ENCODE measurements at regions not wholly inside any gene's neighbourhood (a gene's known extent, or its start where the extent isn't known, plus 50 kb on each side); places are given as distances from the start of the nearest gene placed in this dataset.
A peak's percentile ranks its signal among the peaks of the same experiment; 100 is the strongest.

DNA sequence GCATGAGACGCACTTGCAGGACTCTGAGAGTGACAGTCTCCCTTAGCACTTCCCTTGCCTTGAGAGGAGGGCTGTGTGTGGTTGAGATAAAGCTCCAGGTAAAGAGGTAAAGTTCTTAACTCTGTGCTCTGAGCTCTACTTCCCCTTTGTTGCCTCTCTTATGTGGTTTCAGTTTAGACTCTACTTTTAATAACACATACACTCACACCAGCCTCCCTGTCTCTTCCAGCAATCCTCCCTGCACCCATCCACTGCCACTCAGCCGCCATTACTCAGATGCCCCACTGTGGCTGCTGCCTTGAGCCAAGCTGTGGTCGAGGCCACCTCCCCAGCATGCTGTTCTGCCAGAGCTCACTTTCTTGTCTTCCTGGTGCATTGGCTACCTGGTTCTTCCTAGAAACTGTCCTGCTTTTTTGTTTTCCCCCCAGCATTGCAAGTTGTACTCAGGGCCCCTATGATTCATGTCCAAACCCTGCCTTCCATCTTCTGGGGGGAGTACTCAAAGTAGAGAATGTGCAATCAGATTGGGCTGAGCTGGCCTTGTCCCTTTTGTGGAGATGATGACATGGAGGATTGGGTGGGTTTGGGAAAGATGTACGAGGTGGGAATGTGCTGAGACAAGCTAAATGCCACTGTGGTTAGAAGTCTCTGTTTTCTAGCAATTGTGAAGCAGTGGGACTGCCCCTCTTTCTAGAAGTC lies 115.5 kb upstream of the PARP11 start:
- H3K27ac Mint-ChIP-seq, result peak overlapping the region; percentile 87

DNA sequence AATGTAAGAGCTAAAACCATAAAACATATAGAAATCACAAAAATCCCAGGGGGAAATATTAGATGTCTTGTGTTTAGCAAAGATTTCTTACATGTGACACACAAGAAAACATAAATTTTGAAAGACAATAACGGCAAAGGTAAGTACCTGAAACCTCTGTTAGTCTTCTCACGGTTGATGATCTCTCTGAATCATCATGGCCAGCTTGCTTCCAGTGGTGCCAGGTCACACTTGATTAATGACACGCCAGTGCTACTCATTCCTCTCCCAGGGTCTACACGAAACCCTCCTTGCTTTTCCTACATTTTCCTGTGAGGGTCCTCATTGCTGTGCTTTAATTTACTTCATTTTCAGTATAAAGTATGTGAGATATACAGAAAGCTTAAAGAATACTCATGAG lies 114.4 kb upstream of the PARP11 start:
- H3K4me1 Mint-ChIP-seq, result peaks cover 19% of the 10 kb centered on the region
- no peak overlapping the region for H3K27ac Mint-ChIP-seq
- H3K36me3 Mint-ChIP-seq, result peaks cover 4% of the 10 kb centered on the region
- no peaks in the 10 kb centered on the region for H3K27me3 Mint-ChIP-seq
- ATAC-seq (ENCODE audit: low read depth), result no peak
- no peak for DNase-seq
- POLR2A ChIA-PET, result interaction anchor here (1.2 to 2.6 kb wide), 4 partner anchors 9 to 286 kb away, joined by 3 to 13 read pairs (median 8); partner anchors contain the start of gene CCND2
- H3K4me3 Mint-ChIP-seq, result no peak overlapping the region
- peaks cover 3% of the 10 kb centered on the region for H3K9me3 Mint-ChIP-seq

More for the DNA sequence above, 115.5 kb upstream of the PARP11 start:
- H3K4me1 Mint-ChIP-seq, result peaks cover 19% of the 10 kb centered on the region
- H3K4me3 Mint-ChIP-seq, result peak overlapping the region; percentile 57
- ATAC-seq (ENCODE audit: low read depth), result peak; percentile 90
- no peaks in the 10 kb centered on the region for H3K27me3 Mint-ChIP-seq
- peaks cover 3% of the 10 kb centered on the region for H3K9me3 Mint-ChIP-seq
- H3K36me3 Mint-ChIP-seq, result peaks cover 4% of the 10 kb centered on the region
- POLR2A ChIA-PET, result interaction anchor here (0.5 to 2.6 kb wide), 17 partner anchors 10 to 295 kb away, joined by 3 to 14 read pairs (median 5); partner anchors contain the start of gene CCND2
- peak; percentile 57 for DNase-seq

DNA sequence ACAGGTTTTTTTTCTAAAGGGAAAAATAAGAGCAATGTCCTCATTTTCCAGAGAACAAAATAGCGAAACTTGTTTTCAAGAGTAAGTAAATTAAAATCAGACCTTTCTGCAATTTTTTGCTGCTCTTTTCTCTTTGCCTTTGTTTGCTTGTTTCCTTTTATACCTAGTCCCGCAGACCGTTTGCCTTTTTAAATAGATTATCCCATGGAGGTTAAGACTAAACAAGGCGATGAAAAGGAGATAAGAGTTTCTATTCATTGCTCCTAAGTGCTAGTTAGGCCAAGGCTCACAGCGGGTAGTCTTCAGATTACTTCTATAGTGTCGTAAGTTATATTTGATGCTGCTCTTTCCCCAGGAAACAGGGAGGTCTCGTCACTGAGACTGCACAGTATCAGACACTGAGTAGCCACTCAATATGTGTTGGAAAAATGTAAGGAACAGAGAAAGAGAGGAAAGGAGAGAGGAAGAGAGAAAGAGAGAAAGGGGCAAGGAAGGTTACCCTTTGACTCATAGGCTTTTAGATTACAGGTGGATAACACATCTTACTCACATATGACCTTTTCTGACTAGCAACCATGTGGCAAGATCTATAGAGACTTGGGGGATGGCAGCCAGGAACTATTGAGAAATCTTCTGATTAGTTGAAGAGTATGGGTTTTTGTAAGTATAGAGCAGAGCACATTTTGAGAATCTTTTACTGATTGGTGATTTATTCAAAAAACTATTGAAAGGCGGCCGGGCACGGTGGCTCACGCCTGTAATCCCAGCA lies 107.5 kb upstream of the PARP11 start:
- Mint-ChIP-seq H3K27ac (no peak overlapping the region), H3K4me1 (peaks cover 22% of the 10 kb centered on the region), H3K27me3 (no peaks in the 10 kb centered on the region), H3K36me3 (peaks cover 8% of the 10 kb centered on the region), H3K4me3 (no peak overlapping the region), H3K9me3 (peaks cover 9% of the 10 kb centered on the region)
- DNase-seq (no peak), ATAC-seq (ENCODE audit: low read depth) (no peak)
- POLR2A ChIA-PET, result no interaction called here

DNA sequence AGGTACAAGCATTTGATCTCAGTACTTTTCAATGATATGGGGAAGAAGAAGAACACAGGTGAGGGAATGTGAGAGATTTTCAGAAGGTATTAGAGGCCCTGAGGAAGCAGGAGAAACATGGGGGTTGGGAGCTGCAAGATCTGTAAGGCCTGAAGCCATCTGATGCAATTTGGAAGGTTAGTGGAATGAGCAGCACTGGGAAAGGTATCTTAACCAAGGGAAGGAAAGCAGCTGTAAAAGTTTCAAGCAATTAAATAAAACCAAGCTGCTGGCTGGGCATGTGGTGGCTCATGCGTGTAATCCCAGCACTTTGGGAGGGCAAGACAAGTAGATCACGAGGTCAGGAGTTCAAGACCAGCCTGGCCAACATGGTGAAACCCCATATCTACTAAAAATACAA lies 104.4 kb upstream of the PARP11 start:
- peak overlapping the region; percentile 13 for H3K27ac Mint-ChIP-seq
- peaks cover 49% of the 10 kb centered on the region for H3K4me1 Mint-ChIP-seq
- no peak overlapping the region for H3K4me3 Mint-ChIP-seq
- no peak for DNase-seq
- POLR2A ChIA-PET, result interaction anchor here (2.1 kb wide), 1 partner anchor 11 kb away, joined by 12 read pairs; no protein-coding TSS in a partner anchor
- H3K9me3 Mint-ChIP-seq, result peaks cover 11% of the 10 kb centered on the region
- no peak for ATAC-seq (ENCODE audit: low read depth)
- H3K36me3 Mint-ChIP-seq, result peaks cover 11% of the 10 kb centered on the region
- no peaks in the 10 kb centered on the region for H3K27me3 Mint-ChIP-seq

DNA sequence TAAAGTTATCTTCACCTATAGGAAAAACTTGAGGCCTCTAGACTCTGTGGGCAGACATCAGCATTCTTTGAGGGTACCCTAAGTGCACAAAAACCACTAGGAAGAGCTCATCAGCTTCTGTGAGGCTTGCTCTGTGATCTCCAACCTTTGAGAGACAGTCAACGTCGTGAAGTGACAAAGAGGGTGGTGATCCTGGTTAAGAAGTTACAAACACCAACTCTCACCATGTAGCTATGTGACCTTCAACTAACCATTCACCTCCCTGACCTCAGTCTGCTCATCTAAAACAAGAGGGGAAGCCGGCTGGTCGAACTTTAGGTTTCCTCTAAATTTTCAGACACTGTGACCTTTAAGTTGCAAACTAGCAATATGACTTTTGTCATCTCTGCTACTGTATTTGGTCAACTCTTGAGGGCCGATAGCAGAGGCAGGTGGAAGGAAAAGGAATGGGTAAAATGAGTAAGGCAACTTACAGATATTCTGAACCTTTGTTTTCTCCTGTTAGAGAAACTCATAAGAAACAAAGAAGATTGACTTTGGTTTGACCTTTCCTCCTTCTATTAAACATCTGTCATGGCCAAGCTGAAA lies 103.2 kb upstream of the PARP11 start:
- POLR2A ChIA-PET, result interaction anchor here (0.6 to 2.3 kb wide), 5 partner anchors 12 to 300 kb away, joined by 3 to 13 read pairs (median 5); no protein-coding TSS in a partner anchor
- DNase-seq (no peak), ATAC-seq (ENCODE audit: low read depth) (peak; percentile 53)
- H3K27me3 Mint-ChIP-seq, result no peaks in the 10 kb centered on the region
- peak overlapping the region; percentile 84 for H3K27ac Mint-ChIP-seq
- H3K9me3 Mint-ChIP-seq, result peaks cover 14% of the 10 kb centered on the region
- peak overlapping the region; percentile 30 for H3K4me3 Mint-ChIP-seq
- H3K36me3 Mint-ChIP-seq, result peaks cover 14% of the 10 kb centered on the region
- H3K4me1 Mint-ChIP-seq, result peaks cover 55% of the 10 kb centered on the region

DNA sequence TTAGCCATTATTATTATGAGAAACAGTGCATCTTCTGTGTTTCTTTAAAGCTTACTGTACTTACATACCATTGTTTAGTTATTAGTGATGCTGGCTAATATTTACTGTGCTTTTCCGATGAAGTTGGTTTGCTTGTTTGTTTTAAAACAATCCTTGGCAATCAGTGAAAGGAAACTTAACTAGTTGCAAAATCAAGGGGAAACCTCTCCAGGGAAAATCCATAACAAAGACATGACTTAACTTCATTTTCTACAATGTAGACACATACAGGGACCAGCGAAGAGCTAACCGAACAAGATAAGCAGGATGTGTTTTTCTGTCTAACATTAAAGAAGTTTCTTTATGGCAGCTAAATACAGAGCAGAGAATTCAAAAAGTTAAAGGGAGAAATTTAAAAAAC lies 102.5 kb upstream of the PARP11 start:
- ATAC-seq (ENCODE audit: low read depth), result no peak
- Mint-ChIP-seq H3K27ac (peak overlapping the region; percentile 84), H3K27me3 (no peaks in the 10 kb centered on the region), H3K36me3 (peaks cover 12% of the 10 kb centered on the region), H3K9me3 (peaks cover 10% of the 10 kb centered on the region), H3K4me1 (peaks cover 53% of the 10 kb centered on the region), H3K4me3 (peak overlapping the region; percentile 30)
- POLR2A ChIA-PET, result interaction anchor here (1.2 to 2.3 kb wide), 4 partner anchors 12 to 97 kb away, joined by 3 to 13 read pairs (median 4); no protein-coding TSS in a partner anchor
- DNase-seq, result no peak

DNA sequence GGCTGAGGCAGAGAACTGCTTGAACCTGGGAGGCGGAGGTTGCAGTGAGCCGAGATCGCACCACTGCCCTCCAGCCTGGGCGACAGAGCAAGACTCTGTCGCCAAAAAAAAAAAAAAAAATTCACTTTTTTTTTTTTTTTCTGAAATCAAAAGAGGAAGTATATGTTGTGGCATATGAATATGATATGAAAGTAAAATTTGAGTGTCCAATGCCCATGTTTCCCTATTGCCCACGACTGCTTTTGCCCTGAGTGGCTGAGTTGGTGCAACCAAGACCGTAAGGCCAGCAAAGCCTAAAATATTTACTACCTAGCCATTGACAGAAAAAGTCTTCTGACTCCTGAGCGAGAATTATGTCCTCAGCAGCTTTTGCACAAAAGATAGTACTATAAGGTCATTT lies 101.7 kb upstream of the PARP11 start:
- H3K27ac Mint-ChIP-seq, result peak overlapping the region; percentile 80
- ATAC-seq (ENCODE audit: low read depth), result no peak
- H3K4me3 Mint-ChIP-seq, result peak overlapping the region; percentile 52
- POLR2A ChIA-PET, result interaction anchor here (0.6 to 2.4 kb wide), 6 partner anchors 8 to 191 kb away, joined by 3 to 13 read pairs (median 5); no protein-coding TSS in a partner anchor
- H3K9me3 Mint-ChIP-seq, result peaks cover 8% of the 10 kb centered on the region
- H3K36me3 Mint-ChIP-seq, result peaks cover 12% of the 10 kb centered on the region
- peaks cover 53% of the 10 kb centered on the region for H3K4me1 Mint-ChIP-seq
- no peaks in the 10 kb centered on the region for H3K27me3 Mint-ChIP-seq
- no peak for DNase-seq

DNA sequence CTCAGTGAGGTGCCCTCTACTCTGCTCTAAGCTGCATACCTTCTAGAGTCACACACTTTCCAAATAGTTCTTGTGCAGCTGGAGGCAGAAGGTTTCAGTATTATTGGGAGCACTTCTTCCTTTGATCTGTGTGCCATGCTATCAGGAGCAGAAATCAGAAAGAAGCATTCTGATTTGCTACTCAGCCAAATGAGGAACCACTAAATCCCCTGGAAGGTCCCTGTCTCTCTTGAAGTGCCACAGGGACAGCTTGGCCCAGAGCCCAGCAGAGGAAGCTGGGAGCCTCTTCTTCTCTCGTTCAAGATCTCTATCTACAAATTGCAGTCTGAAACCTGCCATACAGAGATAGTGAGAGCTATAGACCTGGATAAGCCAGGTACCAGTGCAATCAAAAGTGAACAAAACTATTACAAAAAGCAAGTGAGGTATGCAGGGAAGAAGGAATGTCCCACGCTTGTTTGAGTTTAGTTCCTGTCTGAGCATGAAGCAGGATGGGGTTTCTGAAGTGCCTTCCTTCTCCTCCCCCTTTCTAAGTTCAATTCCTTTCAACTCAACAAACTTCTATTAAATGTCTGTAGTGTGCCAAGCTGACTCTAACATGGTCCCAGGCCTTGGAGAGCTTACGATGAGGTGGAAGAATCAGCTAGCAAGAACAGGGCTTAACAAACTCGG lies 100.9 kb upstream of the PARP11 start:
- peak overlapping the region; percentile 80 for H3K27ac Mint-ChIP-seq
- peak overlapping the region; percentile 55 for H3K4me3 Mint-ChIP-seq
- POLR2A ChIA-PET, result interaction anchor here (0.6 to 2.4 kb wide), 8 partner anchors 9 to 299 kb away, joined by 3 to 7 read pairs (median 4); partner anchors contain the start of gene CCND2
- H3K9me3 Mint-ChIP-seq, result peaks cover 8% of the 10 kb centered on the region
- no peaks in the 10 kb centered on the region for H3K27me3 Mint-ChIP-seq
- peaks cover 12% of the 10 kb centered on the region for H3K36me3 Mint-ChIP-seq
- DNase-seq (no peak), ATAC-seq (ENCODE audit: low read depth) (no peak)
- peaks cover 53% of the 10 kb centered on the region for H3K4me1 Mint-ChIP-seq

DNA sequence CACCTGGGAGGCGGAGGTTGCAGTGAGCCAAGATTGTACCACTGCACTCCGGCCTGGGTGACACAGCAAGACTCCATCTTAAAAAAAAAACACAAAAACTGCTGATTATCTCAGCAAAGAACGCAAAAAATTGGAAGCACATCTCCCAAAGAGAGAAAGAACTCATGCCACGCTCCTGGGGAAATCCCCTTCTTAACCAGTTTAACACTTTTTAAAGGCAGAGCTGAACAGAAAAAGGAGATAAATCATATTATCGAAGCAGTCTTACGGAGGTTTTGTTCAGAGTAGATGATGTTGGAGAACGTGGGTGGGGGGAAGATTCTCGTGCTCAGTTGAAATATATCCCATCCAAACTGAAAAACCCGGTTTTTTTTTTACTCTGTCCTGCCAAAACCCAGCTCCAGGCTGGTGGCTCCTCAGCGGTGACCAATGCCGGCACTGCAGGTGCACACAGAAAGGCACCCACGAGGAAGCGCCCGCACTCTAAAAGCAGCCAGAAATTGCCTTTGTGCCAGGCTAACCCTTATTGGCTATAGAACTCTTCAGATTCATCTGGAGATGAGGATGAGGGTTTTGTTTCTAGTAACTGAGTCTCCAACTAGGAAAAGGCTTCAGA lies 100.2 kb upstream of the PARP11 start:
- ATAC-seq (ENCODE audit: low read depth), result no peak
- Mint-ChIP-seq H3K36me3 (peaks cover 10% of the 10 kb centered on the region), H3K27me3 (no peaks in the 10 kb centered on the region), H3K4me3 (peak overlapping the region; percentile 47), H3K27ac (peak overlapping the region; percentile 80), H3K4me1 (peaks cover 53% of the 10 kb centered on the region), H3K9me3 (peaks cover 7% of the 10 kb centered on the region)
- DNase-seq, result no peak
- POLR2A ChIA-PET, result interaction anchor here (0.7 to 2.4 kb wide), 6 partner anchors 9 to 300 kb away, joined by 3 to 7 read pairs (median 4); partner anchors contain the start of gene CCND2

DNA sequence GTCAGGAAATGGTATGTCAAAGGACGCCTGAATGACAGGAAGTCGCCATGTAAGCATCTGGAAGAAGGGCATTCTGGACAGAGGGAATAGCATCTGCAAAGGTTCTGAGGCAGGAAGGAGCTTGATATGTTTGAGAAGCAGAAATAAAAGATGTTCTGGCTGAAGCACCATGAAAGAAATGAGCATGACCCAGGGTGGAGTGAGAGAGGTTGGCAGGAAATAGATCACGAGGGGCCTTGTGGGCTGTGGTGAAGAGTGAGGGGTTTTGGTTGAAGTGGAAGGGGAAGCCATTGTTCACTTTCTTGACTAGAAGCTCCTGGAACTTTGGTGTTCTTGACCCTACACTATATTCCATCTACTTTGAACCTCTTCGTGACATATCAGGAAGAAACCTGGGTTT lies 99.4 kb upstream of the PARP11 start:
- H3K27ac Mint-ChIP-seq, result peak overlapping the region; percentile 80
- POLR2A ChIA-PET, result interaction anchor here (0.7 to 2.4 kb wide), 4 partner anchors 9 to 301 kb away, joined by 3 to 7 read pairs (median 3); partner anchors contain the start of gene CCND2
- peak; percentile 38 for ATAC-seq (ENCODE audit: low read depth)

DNA sequence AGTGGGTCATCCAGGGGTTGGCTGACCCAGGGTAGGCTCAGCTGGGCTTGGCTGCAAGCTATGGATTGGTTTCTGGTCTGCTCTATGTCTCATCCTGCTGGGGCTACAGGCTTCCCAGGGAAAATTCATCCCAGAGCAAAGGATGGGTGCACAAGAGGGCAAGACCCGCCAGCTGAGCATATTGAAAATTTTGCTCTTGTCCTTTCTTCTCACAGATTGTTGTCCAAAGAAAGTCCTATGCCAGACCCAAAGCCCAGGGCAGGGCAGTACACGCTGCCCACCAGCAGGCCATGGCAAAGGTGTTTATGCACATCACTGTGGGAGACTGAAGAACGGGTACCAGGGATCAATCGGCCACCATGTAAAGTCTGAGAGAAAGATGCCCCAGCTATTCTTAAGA lies 95.3 kb upstream of the PARP11 start:
- no peaks in the 10 kb centered on the region for H3K27me3 Mint-ChIP-seq
- H3K27ac Mint-ChIP-seq, result no peak overlapping the region
- ATAC-seq (ENCODE audit: low read depth) (no peak), DNase-seq (no peak)
- H3K9me3 Mint-ChIP-seq, result peaks cover 7% of the 10 kb centered on the region
- peaks cover 16% of the 10 kb centered on the region for H3K4me1 Mint-ChIP-seq
- peaks cover 8% of the 10 kb centered on the region for H3K36me3 Mint-ChIP-seq
- H3K4me3 Mint-ChIP-seq, result no peak overlapping the region
- POLR2A ChIA-PET, result no interaction called here

More for the DNA sequence above, 99.4 kb upstream of the PARP11 start:
- Mint-ChIP-seq H3K4me3 (peak overlapping the region; percentile 42), H3K27me3 (no peaks in the 10 kb centered on the region), H3K9me3 (peaks cover 7% of the 10 kb centered on the region), H3K4me1 (peaks cover 50% of the 10 kb centered on the region), H3K36me3 (peaks cover 10% of the 10 kb centered on the region)
- DNase-seq, result peak; percentile 55

DNA sequence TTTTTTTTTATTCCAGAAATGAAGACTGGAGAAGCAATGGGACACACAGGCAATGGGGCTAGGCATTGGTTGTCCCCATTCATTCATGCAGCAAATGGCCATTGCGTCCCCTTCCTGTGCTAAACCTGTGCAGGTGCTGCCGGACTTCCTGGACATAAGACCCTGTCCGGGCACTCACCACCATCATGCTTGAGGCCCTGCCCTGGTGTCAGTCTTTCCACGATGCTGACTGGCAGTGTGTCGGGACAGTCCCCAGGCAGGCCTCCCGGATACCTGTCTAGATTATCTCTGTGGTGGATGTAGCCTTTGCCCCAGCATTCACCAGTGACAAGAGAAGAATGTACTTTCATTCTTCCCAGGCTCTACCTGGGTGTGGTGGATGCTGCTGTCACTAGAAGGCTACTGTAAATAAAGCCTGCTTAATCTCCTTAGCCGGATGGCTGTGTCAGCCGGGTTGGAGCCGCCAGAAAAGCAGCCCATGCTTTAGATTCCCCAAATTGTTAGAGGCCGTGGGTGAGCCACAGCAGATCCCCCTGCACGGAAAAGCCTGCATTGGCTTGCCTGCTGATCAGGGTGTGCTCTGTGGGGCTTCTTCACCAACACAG lies 94.5 kb upstream of the PARP11 start:
- H3K4me3 Mint-ChIP-seq, result no peak overlapping the region
- H3K27ac Mint-ChIP-seq, result no peak overlapping the region
- peaks cover 3% of the 10 kb centered on the region for H3K9me3 Mint-ChIP-seq
- H3K4me1 Mint-ChIP-seq, result peaks cover 16% of the 10 kb centered on the region
- no peaks in the 10 kb centered on the region for H3K27me3 Mint-ChIP-seq
- ATAC-seq (ENCODE audit: low read depth) (no peak), DNase-seq (no peak)
- peaks cover 5% of the 10 kb centered on the region for H3K36me3 Mint-ChIP-seq
- POLR2A ChIA-PET, result no interaction called here

All from activated naive CD8-positive, alpha-beta T cell treated with anti-CD3 and anti-CD28 coated beads, Interleukin-2, amount 10 ng/mL, durations not matched to agents 7 days and 5 days (primary cell).